IMR-90 (cell line): ENCODE measurements at regions not wholly inside any gene's neighbourhood (a gene's known extent, or its start where the extent isn't known, plus 50 kb on each side); places are given as distances from the start of the nearest gene placed in this dataset.
A peak's percentile ranks its signal among the peaks of the same experiment; 100 is the strongest.

Experiments used
- ATAC-seq: fragments of 200-7000 bp; cut with Tn5 transposase; 2 replicates; pipeline ENCODE4 v1.9.1; 2020; ENCODE audit warnings: low read depth, mild to moderate bottlenecking, moderate library complexity
- BruUV-seq: library from RNA; stranded (reverse); fragments of 400-500 nt; replicated peaks from 2 replicates; lab custom pipeline; 2021; lab: Mats Ljungman, UMichigan
- CTCF ChIA-PET: fragments of 300-600 bp; formaldehyde crosslinking; extraction: SDS; loops from one replicate; lab custom pipeline; 2021; ENCODE audit warnings: antibody characterized with exemption; lab: Yijun Ruan, JAX
- POLR2A ChIA-PET: fragments of 300-600 bp; sonication (Branson Sonifier 250); formaldehyde crosslinking; loops from one replicate; lab custom pipeline; 2022; ENCODE audit warnings: antibody characterized with exemption; ENCODE audit not compliant: unreplicated experiment; lab: Charles Lee
- DNase-seq: peaks from one replicate; pipeline ENCODE4 v3.0.0; 2013
- H2AFZ ChIP-seq: replicated peaks from 2 replicates; pipeline ENCODE3; 2013; ENCODE audit warnings: low read length, mild to moderate bottlenecking; ENCODE audit not compliant: poor library complexity
- H2AK5ac ChIP-seq: 2 replicates; pipeline ENCODE4 v1.6.1; 2013; ENCODE audit warnings: low read depth, low read length, inconsistent platforms
- H2AK9ac ChIP-seq: replicated peaks from 2 replicates; pipeline ENCODE3; 2013; ENCODE audit warnings: mild to moderate bottlenecking, low read depth, low read length, moderate library complexity; ENCODE audit not compliant: poor library complexity
- H2BK120ac ChIP-seq: 2 replicates; pipeline ENCODE4 v1.6.1; 2013; ENCODE audit warnings: low read depth, low read length, inconsistent platforms
- H2BK15ac ChIP-seq: 3 replicates; pipeline ENCODE4 v1.6.1; 2013; ENCODE audit warnings: low read depth, low read length, inconsistent platforms
- H2BK20ac ChIP-seq: 2 replicates; pipeline ENCODE4 v1.6.1; 2013; ENCODE audit warnings: low read depth, mild to moderate bottlenecking, inconsistent platforms, low read length, moderate library complexity
- H2BK5ac ChIP-seq: 2 replicates; pipeline ENCODE4 v1.6.1; 2013; ENCODE audit warnings: mild to moderate bottlenecking, low read depth, low read length, inconsistent platforms; ENCODE audit not compliant: poor library complexity, severe bottlenecking
- H3K14ac ChIP-seq: replicated peaks from 2 replicates; pipeline ENCODE4 v1.6.1; 2013; ENCODE audit warnings: low read depth, low read length, inconsistent platforms
- H3K18ac ChIP-seq: 2 replicates; pipeline ENCODE4 v1.6.1; 2013; ENCODE audit warnings: low read depth, low read length, control low read depth
- H3K23ac ChIP-seq: 2 replicates; pipeline ENCODE4 v1.6.1; 2013; ENCODE audit warnings: low read depth, low read length, inconsistent platforms
- H3K27ac ChIP-seq: 2 replicates; pipeline ENCODE4 v1.5.1; 2013; ENCODE audit warnings: mild to moderate bottlenecking, control low read depth, low read length; ENCODE audit not compliant: insufficient read depth
- H3K27me3 ChIP-seq: 2 replicates; pipeline ENCODE4 v1.6.1; 2013; ENCODE audit warnings: low read length; ENCODE audit not compliant: control insufficient read depth, insufficient read depth
- H3K36me3 ChIP-seq: 2 replicates; pipeline ENCODE4 v1.6.1; 2013; ENCODE audit warnings: low read length, mixed read lengths; ENCODE audit not compliant: control insufficient read depth, insufficient read depth
- H3K4ac ChIP-seq: 2 replicates; pipeline ENCODE4 v1.6.1; 2013; ENCODE audit warnings: low read depth, low read length, inconsistent platforms
- H3K4me1 ChIP-seq: 2 replicates; pipeline ENCODE4 v1.6.1; 2013; ENCODE audit warnings: low read length, mixed read lengths; ENCODE audit not compliant: control insufficient read depth, insufficient read depth
- H3K4me2 ChIP-seq: 2 replicates; pipeline ENCODE4 v1.6.1; 2013; ENCODE audit warnings: low read depth, mild to moderate bottlenecking, control low read depth, low read length, moderate library complexity
- H3K4me3 ChIP-seq: 2 replicates; pipeline ENCODE4 v1.5.1; 2013; ENCODE audit warnings: low read depth, mild to moderate bottlenecking, control low read depth, low read length, moderate library complexity; ENCODE audit not compliant: insufficient read depth
- H3K56ac ChIP-seq: 2 replicates; pipeline ENCODE4 v1.6.1; 2013; ENCODE audit warnings: low read length, inconsistent platforms; ENCODE audit not compliant: insufficient read depth; ENCODE audit errors: extremely low read depth
- H3K79me1 ChIP-seq, 2 experiments: 2 replicates each; pipeline ENCODE4 v1.6.1; 2013; ENCODE audit warnings: low read length in 2 of 2, inconsistent platforms in 1 of 2, low read depth in 1 of 2
- H3K9ac ChIP-seq: 2 replicates; pipeline ENCODE4 v1.6.1; 2013; ENCODE audit warnings: low read depth, low read length, control low read depth
- H3K9me1 ChIP-seq: 2 replicates; pipeline ENCODE4 v1.6.1; 2013; ENCODE audit warnings: low read length, inconsistent platforms; ENCODE audit not compliant: insufficient read depth
- H3K9me3 ChIP-seq: 2 replicates; pipeline ENCODE4 v1.6.1; 2013; ENCODE audit warnings: low read length; ENCODE audit not compliant: control insufficient read depth, insufficient read depth
- H4K20me1 ChIP-seq: 2 replicates; pipeline ENCODE4 v1.6.1; 2013; ENCODE audit warnings: low read length, inconsistent platforms; ENCODE audit not compliant: insufficient read depth
- H4K5ac ChIP-seq: 2 replicates; pipeline ENCODE4 v1.6.1; 2013; ENCODE audit warnings: mild to moderate bottlenecking, low read depth, low read length, control low read depth
- H4K8ac ChIP-seq, 2 experiments: 2 replicates each; pipeline ENCODE4 v1.6.1; 2013; ENCODE audit warnings: low read depth in 2 of 2, low read length in 2 of 2, control low read depth in 1 of 2, inconsistent platforms in 1 of 2
- H4K91ac ChIP-seq: 2 replicates; pipeline ENCODE4 v1.6.1; 2013; ENCODE audit warnings: low read depth, low read length, inconsistent platforms; ENCODE audit not compliant: insufficient read depth
- BHLHE40 ChIP-seq: fragments of 150-350 bp; IDR thresholded peaks from 2 replicates; pipeline ENCODE4 v1.6.1; 2016; ENCODE audit warnings: mild to moderate bottlenecking, low read depth, low read length
- MXI1 ChIP-seq: IDR thresholded peaks from 2 replicates; pipeline ENCODE4 v1.6.1; 2012; ENCODE audit warnings: low read depth, mild to moderate bottlenecking, low read length, moderate library complexity, borderline replicate concordance
- WGBS, 2 experiments: methylation state at CpG; one replicate each; pipeline versions ENCODE4 v1.1.5 to v1.1.7; 2013; ENCODE audit warnings: missing lambda C conversion rate in 2 of 2; ENCODE audit not compliant: insufficient read length in 1 of 2; ENCODE audit errors: extremely low coverage in 2 of 2; 5-methylcytosine and 5-hydroxymethylcytosine counted together
- dilution Hi-C: fragments of 300-500 bp; cut with HindIII; formaldehyde crosslinking; loops from one replicate; pipeline ENCODE4 v1.14.3; 2018; ENCODE audit warnings: low sequenced_read_pairs; ENCODE audit not compliant: unreplicated experiment
- in situ Hi-C: fragments of 300-500 bp; cut with MboI; formaldehyde crosslinking; loops from 3 replicates; pipeline ENCODE4 v1.14.3; 2019; ENCODE audit warnings: low sequenced_read_pairs, inconsistent platforms, mixed read lengths
- intact Hi-C: fragments of 100-400 bp; cut with micrococcal nuclease; formaldehyde crosslinking; loops from 2 replicates; pipeline ENCODE4 v1.10.0; 2022

- H3K4me1 ChIP-seq = peaks cover 2% of the 10 kb centered on the region; the same call in 1 of the 2 replicates
- H3K36me3 ChIP-seq = no peaks in the 10 kb centered on the region
- no peak overlapping the region for H3K4ac ChIP-seq
- peak; percentile 90 for ATAC-seq
- dilution Hi-C loops (no loop called here), in situ Hi-C loops (no loop called here), intact Hi-C loops (no loop called here)
- H3K79me1 ChIP-seq = no peaks in the 10 kb centered on the region
- WGBS, 2 experiments = 5% methylated on average over 5 of the region's 16 CpGs; no CpG with 5 or more reads in 1 of the 2 experiments
- ChIA-PET POLR2A (no interaction called here), CTCF (no interaction called here)
- no peak overlapping the region for H2BK120ac ChIP-seq
- DNase-seq = peak; percentile 11
- no peak overlapping the region for H3K56ac ChIP-seq
- H2AFZ ChIP-seq = peak overlapping the region; percentile 83
- no peaks in the 10 kb centered on the region for H4K20me1 ChIP-seq
- H3K27ac ChIP-seq = no peak overlapping the region
- H3K4me2 ChIP-seq = peak overlapping the region; percentile 77; the same call in 1 of the 2 replicates
- H3K9ac ChIP-seq = no peak overlapping the region
- TF ChIP-seq MXI1 (no peak), BHLHE40 (0 out of 2 replicates have a peak, but pooled peaks have one; percentile 11)
- no peak overlapping the region for H3K4me3 ChIP-seq
- BruUV-seq = no TSS peak
- no peak overlapping the region for H3K23ac ChIP-seq
- no peak overlapping the region for H2BK15ac ChIP-seq
- no peak overlapping the region for H2AK5ac ChIP-seq
- no peak overlapping the region for H3K18ac ChIP-seq
- H4K91ac ChIP-seq = no peak overlapping the region
- no peak overlapping the region for H4K8ac ChIP-seq
- no peak overlapping the region for H3K14ac ChIP-seq
- peaks cover 20% of the 10 kb centered on the region for H3K27me3 ChIP-seq
- H2AK9ac ChIP-seq = no peak overlapping the region
- no peak overlapping the region for H2BK5ac ChIP-seq
- no peaks in the 10 kb centered on the region; the same call in 1 of the 2 replicates for H3K9me1 ChIP-seq
- H4K5ac ChIP-seq = no peak overlapping the region
- H3K9me3 ChIP-seq = no peaks in the 10 kb centered on the region; the same call in 1 of the 2 replicates
- no peak overlapping the region for H2BK20ac ChIP-seq
Measured at GRCh38 chr2:205858881-205859441, 176.7 kb downstream of the NRP2 start.
